ENCODE measurements at regions not wholly inside any gene's neighbourhood (a gene's known extent, or its start where the extent isn't known, plus 50 kb on each side); places are given as distances from the start of the nearest gene placed in this dataset.

DNA sequence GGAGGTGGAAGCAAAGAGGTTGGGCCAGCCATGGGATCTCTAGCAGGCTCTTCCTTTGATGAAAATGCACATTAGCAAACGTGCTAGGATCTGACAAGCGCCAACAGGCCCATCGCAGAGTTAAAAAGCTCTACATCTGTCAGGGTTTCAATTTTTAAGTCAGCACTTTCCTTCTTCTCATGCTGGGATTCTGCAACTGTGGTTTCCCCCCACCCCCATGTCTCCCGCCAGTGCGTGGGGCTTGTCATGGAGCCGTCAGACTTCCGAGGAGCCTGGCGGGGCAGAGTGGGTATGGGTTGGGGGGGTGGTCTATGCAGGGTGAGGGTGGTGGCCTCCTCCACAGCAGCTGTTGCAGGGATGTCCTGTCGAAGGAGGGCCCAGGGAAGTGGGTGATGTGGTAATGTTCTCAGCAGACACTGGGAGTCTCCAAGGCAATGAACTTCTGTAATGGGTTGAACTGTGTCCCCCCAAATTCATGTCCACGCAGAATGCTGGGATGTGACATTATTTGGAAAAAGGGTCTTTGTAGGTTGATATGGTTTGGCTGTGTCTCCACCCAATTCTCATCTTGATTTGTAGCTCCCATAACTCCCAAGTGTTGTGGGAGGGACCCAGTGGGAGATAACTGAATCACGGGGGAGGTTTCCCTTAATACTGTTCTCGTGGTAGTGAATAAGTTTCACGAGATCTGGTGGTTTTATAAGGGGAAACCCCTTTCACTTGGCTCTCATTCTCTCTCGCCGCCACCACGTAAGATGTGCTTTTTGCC lies 115.2 kb upstream of the MAP1LC3B2 start:
- DNase-seq (no peak), ATAC-seq (ENCODE audit: low read depth) (no peak)
- Histone ChIP-seq H2AK9ac (replicated peaks; ENCODE audit: low read depth, low read length, poor library complexity) (no peak overlapping the region), H3K9ac (ENCODE audit: low read depth, low read length) (no peak overlapping the region), H2BK120ac (ENCODE audit: low read depth, low read length) (no peak overlapping the region), H3K4me2 (ENCODE audit: low read depth, low read length) (no peak overlapping the region), H3K9me1 (ENCODE audit: insufficient read depth, low read length) (no peaks in the 10 kb centered on the region; the same call in 1 of the 2 replicates), H4K5ac (ENCODE audit: low read depth, low read length) (no peak overlapping the region), H3K14ac (replicated peaks; ENCODE audit: low read depth, low read length) (no peak overlapping the region), H3K4me3 (ENCODE audit: insufficient read depth, low read depth, low read length) (no peak overlapping the region), H3K23ac (ENCODE audit: low read depth, low read length) (no peak overlapping the region), H2BK20ac (ENCODE audit: low read depth, low read length) (no peak overlapping the region), H2BK5ac (ENCODE audit: low read depth, low read length, poor library complexity, severe bottlenecking) (no peak overlapping the region), H2BK15ac (ENCODE audit: low read depth, low read length) (no peak overlapping the region), H4K91ac (ENCODE audit: insufficient read depth, low read depth, low read length) (no peak overlapping the region), H3K18ac (ENCODE audit: low read depth, low read length) (no peak overlapping the region), H4K8ac (ENCODE audit: low read depth in 2 of 2, low read length in 2 of 2) (no peak overlapping the region), H4K20me1 (ENCODE audit: insufficient read depth, low read length) (no peaks in the 10 kb centered on the region), H3K27ac (ENCODE audit: insufficient read depth, low read length) (no peak overlapping the region), H3K79me1 (ENCODE audit: low read depth in 1 of 2, low read length in 2 of 2) (no peaks in the 10 kb centered on the region), H3K27me3 (ENCODE audit: control insufficient read depth, insufficient read depth, low read length) (no peaks in the 10 kb centered on the region), H3K56ac (ENCODE audit: extremely low read depth, insufficient read depth, low read length) (no peak overlapping the region), H2AK5ac (ENCODE audit: low read depth, low read length) (no peak overlapping the region; the same call in 1 of the 2 replicates), H2AFZ (replicated peaks; ENCODE audit: low read length, poor library complexity) (no peak overlapping the region), H3K4ac (ENCODE audit: low read depth, low read length) (no peak overlapping the region), H3K36me3 (ENCODE audit: control insufficient read depth, insufficient read depth, low read length) (no peaks in the 10 kb centered on the region), H3K9me3 (ENCODE audit: control insufficient read depth, insufficient read depth, low read length) (no peaks in the 10 kb centered on the region), H3K4me1 (ENCODE audit: control insufficient read depth, insufficient read depth, low read length) (peaks cover 3% of the 10 kb centered on the region)
- dilution Hi-C loops (cut with HindIII; ENCODE audit: low sequenced_read_pairs, unreplicated experiment) (no loop called here), intact Hi-C loops (cut with micrococcal nuclease) (no loop called here), in situ Hi-C loops (cut with MboI; ENCODE audit: low sequenced_read_pairs) (no loop called here)
- ChIA-PET CTCF (no interaction called here), POLR2A (ENCODE audit: unreplicated experiment) (no interaction called here)
- no CpG with 5 or more reads among the region's 16 CpGs for WGBS, 2 experiments (ENCODE audit: extremely low coverage in 2 of 2, insufficient read length in 1 of 2)
- BruUV-seq (replicated peaks), result no TSS peak
- TF ChIP-seq, protein P1, sequence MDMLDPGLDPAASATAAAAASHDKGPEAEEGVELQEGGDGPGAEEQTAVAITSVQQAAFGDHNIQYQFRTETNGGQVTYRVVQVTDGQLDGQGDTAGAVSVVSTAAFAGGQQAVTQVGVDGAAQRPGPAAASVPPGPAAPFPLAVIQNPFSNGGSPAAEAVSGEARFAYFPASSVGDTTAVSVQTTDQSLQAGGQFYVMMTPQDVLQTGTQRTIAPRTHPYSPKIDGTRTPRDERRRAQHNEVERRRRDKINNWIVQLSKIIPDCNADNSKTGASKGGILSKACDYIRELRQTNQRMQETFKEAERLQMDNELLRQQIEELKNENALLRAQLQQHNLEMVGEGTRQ (IDR thresholded peaks at IDR 0.05; ENCODE audit: low read depth, low read length), result no peak
- no peak for TF ChIP-seq FOS (IDR thresholded peaks at IDR 0.05; ENCODE audit: low read depth, low read length)
- TF ChIP-seq, protein P2, sequence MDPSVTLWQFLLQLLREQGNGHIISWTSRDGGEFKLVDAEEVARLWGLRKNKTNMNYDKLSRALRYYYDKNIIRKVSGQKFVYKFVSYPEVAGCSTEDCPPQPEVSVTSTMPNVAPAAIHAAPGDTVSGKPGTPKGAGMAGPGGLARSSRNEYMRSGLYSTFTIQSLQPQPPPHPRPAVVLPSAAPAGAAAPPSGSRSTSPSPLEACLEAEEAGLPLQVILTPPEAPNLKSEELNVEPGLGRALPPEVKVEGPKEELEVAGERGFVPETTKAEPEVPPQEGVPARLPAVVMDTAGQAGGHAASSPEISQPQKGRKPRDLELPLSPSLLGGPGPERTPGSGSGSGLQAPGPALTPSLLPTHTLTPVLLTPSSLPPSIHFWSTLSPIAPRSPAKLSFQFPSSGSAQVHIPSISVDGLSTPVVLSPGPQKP (IDR thresholded peaks at IDR 0.05; ENCODE audit: borderline replicate concordance, low read depth, low read length), result no peak
- no peak for TF ChIP-seq MXI1 (IDR thresholded peaks at IDR 0.05; ENCODE audit: borderline replicate concordance, low read depth, low read length)
- no peak for TF ChIP-seq RCOR1 (IDR thresholded peaks at IDR 0.05; ENCODE audit: insufficient replicate concordance, low read length)

Measured in IMR-90 (cell line).